H54 (cell line): ENCODE measurements at regions not wholly inside any gene's neighbourhood (a gene's known extent, or its start where the extent isn't known, plus 50 kb on each side); places are given as distances from the start of the nearest gene placed in this dataset.
"Not testable (repeated sequence)": the region's sequence is repeated elsewhere in the genome, so short reads cannot be mapped to it uniquely, and the experiment has no call there.

Experiments used
- DNase-seq: peaks from one replicate; pipeline ENCODE4 v3.0.0; 2011; ENCODE audit warnings: low spot score, mixed read lengths; ENCODE audit not compliant: insufficient read length
- FAIRE-seq: peaks from 3 replicates; lab custom pipeline; 2011; peaks lifted over from hg19 to GRCh38; lab: Jason Lieb, UNC
- POLR2A ChIP-seq: IDR thresholded peaks from 2 replicates; pipeline ENCODE4 v1.6.1; 2011; ENCODE audit warnings: low read depth, mild to moderate bottlenecking, low read length

DNA sequence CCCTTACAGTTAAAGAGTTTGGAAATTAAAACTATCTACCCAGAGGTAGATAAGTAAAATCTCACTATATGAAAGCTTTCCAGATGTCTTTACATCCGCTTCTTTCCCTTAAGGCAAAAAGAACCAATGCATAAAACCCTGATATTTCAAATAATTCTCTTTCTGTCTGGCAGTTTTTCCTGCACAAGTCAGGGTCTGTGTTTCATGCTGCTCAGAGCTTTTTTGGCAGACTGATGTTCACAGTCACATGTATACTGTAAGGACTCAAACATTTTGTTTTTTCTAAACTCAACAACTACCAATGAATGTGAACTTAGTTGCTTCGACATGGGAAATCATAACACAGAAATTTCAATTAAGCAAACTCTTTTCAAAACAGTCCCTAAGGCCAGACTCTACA lies 988.4 kb downstream of the EPHA3 start:
- FAIRE-seq (no peak), DNase-seq (no peak)
- no peak for TF ChIP-seq POLR2A

DNA sequence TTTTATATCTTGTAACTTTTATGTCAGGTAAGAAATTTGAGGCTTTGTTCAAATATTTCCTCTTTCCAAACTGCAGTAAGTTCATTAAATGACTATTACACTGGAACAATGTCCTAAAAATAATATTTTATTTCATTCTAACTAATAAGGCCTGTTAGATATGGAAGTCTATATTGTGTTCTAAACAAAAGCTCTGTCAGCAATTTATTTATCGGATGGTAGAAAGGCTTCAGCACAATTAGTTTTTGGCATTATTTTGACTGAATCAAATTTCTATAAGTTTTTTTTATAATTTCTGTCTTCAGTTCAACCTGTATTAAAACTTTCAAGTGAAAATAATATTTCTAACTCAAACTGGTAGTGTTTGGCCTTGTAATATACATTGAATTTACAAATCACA lies 992.1 kb downstream of the EPHA3 start:
- DNase-seq = no peak
- no peak for FAIRE-seq
- TF ChIP-seq POLR2A = no peak

DNA sequence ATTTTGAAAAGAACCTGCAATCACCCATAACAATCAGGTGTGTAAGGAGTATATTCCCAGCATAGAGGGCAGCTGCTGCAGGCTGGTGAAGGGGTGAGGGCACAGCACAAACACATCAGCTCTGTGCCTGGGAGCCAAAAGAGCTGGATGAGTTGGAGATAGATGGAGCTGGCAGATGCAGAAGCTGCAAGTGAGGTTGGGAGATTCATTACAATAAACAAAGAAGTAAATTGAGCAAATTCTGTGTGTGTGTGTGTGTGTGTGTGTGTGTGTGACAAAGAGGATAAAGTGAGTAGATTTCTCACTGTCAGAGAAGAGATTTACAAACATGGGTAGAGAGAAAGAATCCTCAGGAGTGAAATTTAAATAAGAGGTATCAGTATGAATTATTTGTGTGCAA lies 994.7 kb downstream of the EPHA3 start:
- TF ChIP-seq POLR2A = no peak

DNA sequence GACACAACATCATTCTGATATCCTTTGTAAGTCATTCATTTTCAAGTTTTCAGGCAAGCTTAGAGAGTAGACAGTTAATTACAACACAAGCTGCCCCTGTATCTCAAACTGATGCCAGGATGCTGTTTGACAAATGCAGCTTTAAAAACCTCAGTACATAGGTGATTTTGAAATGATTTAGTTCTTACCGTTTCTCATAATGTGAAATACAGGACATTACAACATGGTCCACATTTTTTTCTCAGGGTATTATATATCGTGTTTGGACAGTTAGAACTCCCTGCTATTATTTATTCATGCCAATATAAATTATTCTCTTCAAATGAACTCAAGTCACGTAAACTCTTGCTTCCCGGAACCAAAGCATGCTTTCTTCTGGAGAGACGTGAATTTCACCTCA lies 1013.9 kb downstream of the EPHA3 start:
- TF ChIP-seq POLR2A = no peak

More for the DNA sequence above, 994.7 kb downstream of the EPHA3 start:
- DNase-seq (no peak), FAIRE-seq (no peak)

DNA sequence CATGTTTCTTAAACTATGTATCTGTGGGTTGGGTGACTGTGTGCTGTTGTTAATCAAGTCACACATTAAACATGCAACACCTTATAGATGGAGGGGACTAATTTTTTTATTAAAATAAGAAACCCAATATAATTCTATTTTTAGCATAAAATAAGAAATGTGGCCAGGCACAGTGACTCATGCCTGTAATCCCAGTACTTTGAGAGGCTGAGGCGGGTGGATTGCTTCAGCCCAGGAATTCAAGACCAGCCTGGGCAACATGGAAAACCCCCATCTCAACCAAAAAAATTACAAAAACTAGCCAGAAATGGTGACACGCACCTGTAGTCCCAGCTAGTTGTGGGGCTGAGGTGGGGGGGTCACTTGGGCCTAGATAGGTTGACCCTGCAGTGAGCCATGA lies 1021.0 kb downstream of the EPHA3 start:
- no peak for TF ChIP-seq POLR2A
- FAIRE-seq (no peak), DNase-seq (no peak)

More for the DNA sequence above, 1013.9 kb downstream of the EPHA3 start:
- FAIRE-seq = no peak
- DNase-seq = no peak

DNA sequence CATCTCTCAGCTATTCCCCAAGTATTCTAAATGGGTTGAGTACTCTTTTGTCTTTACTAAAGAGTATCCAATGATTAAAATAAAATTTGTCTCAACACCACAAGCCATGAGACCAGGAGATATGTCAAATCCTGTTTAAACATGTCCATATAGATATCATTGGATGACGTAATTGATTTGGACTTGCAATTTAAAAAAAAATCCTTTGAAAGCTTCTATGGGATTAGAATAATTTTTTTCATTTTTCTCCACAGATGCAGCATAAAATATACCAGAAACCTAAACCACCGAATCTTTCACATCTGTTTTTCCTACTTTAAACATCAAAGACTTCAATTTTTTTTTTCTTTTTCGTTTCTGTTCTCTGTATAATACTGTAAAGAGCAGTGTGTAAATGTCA lies 1022.3 kb downstream of the EPHA3 start:
- FAIRE-seq = no peak
- no peak for TF ChIP-seq POLR2A

DNA sequence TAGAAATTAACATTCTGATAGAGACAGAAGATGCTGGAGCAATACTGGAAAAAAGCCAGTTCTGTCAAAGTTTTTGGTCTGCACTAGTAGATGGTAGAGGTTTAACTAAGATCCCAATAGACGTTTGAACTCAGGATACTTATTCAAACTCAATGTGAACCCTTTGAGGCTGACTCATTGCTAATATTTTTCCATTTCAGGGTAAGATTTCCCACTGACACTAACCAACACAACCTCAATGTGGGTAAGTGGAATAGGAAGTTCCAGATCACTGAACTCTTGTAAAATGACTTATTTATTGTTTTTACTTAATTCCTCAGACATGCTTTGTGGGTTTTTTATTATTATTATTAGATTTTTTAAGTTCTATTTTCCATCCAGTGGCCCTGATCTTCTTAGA lies 1024.8 kb downstream of the EPHA3 start:
- DNase-seq (no peak), FAIRE-seq (no peak)

More for the DNA sequence above, 1022.3 kb downstream of the EPHA3 start:
- no peak for DNase-seq

DNA sequence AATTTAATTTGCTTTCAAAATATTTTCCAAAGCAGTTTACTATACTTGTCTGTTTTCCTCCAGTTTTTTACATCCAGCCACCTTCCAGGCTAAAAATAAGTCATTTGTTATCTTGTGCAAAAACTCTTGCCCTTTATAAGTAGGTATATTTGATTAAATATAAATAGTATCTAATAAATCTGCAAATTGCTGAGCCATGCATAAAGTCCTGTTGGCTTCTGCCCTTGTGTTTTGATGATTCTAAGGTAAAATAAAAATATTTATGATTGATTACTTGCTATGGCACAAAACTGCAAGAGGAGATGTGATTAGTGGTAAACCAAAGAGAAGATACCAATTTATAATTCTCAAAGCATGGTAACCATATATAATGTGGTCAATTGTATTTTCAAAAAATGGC lies 1026.7 kb downstream of the EPHA3 start:
- FAIRE-seq (no peak), DNase-seq (no peak)
- TF ChIP-seq POLR2A = no peak

More for the DNA sequence above, 1024.8 kb downstream of the EPHA3 start:
- TF ChIP-seq POLR2A = no peak

DNA sequence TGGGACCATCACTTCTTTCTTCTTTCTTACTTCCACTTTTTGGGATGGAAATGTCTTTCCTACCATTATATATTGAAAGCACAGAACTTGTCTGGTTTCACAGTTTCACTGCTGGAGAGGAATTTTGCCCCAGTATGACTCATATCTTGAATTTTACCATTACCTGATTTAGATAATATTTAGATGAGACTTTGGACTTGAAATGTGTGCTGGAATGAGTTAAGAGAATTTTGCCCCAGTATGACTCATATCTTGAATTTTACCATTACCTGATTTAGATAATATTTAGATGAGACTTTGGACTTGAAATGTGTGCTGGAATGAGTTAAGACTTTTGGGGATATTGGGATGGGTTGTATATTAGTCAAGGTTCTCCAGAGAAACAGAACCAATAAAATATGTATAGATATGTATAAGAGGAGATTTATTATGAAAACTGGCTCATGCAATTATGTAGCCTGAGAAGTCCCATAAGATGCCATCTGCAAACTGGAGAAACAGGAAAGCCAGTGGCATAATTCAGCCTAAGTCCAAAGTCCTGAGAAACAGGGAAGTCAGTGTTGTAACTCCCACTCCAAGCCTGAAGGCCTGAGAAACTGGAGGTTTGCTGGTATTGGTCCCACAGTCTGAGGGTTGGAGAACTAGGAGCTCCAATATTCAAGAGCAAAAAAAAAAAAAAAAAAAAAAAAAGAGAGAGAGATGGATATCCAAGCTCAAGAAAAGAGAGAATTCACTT lies 1029.2 kb downstream of the EPHA3 start:
- TF ChIP-seq POLR2A = no peak
- FAIRE-seq (no peak), DNase-seq (no peak)

DNA sequence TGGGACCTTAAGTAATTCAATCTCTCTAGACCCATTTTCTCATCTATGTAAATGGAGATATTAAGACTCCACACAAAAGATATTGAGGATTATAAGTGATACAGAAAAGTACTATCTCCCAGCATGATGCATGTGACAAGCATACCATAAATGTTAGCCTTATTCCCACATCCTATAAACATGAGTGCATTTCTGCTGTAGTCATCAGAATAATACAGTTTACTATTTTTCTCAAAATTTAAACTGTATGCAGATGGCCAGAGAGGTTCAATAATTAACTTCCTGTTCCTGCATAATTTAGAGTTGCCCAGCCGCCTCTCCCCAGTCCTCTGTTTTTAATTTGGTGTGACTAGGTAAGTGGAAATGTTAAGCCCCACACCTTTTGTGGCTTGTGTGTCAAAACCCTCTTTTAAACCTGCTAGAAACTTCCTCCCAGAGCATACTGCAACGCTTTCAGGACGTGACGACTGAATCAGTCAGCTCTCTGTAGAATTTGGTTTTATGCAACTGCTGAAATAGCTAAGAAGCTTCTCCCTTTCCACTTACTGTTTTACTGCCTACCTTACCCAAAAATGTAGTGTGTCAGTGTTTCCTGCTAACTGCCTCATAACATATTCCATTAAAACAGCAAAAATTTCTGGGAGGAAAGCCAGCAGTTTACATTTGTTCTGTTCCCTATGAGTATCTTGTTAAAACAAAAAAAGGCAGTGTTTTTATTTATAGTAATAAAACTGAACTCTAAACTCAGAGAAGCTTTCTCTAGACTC lies 1037.9 kb downstream of the EPHA3 start:
- DNase-seq = no peak
- FAIRE-seq = no peak
- no peak for TF ChIP-seq POLR2A

DNA sequence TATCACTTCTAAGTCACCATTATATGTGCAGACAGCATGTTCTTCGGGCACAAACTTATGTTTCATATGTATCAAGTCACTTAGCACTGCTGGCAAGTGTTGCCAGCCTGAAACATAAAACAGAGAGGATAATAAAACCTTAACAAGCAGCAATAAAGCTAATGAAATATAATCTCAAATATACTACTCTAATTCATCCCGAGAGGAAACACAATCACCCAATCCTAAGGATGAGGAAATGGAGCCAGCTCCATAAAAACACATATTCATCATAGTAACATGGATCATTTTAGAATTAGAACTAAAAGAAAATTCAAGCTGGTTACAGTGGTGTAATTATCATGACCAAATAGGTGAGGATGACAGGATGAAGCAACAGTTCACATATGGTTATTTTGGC lies 1072.7 kb downstream of the EPHA3 start:
- TF ChIP-seq POLR2A = no peak
- DNase-seq (no peak), FAIRE-seq (no peak)

DNA sequence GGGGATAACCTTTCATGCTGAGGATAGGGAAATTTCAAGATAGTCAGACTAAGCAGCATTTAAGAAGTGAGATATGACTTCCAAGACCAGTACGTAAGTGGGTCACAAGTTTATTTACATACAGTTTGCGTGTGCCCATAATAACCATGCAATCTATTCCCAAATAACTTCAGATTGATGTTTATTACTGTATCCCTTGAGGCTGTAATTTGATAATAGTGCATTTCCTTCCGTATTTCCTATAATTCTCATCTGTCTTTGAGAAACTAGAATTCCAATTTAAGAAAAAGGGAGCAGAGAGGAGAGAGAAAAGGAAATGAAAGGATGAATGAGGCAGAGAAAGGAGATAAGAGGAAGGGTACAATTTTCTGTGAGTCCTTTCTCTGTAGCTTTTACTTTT lies 1073.1 kb downstream of the EPHA3 start:
- TF ChIP-seq POLR2A = no peak
- no peak for FAIRE-seq
- DNase-seq = no peak

DNA sequence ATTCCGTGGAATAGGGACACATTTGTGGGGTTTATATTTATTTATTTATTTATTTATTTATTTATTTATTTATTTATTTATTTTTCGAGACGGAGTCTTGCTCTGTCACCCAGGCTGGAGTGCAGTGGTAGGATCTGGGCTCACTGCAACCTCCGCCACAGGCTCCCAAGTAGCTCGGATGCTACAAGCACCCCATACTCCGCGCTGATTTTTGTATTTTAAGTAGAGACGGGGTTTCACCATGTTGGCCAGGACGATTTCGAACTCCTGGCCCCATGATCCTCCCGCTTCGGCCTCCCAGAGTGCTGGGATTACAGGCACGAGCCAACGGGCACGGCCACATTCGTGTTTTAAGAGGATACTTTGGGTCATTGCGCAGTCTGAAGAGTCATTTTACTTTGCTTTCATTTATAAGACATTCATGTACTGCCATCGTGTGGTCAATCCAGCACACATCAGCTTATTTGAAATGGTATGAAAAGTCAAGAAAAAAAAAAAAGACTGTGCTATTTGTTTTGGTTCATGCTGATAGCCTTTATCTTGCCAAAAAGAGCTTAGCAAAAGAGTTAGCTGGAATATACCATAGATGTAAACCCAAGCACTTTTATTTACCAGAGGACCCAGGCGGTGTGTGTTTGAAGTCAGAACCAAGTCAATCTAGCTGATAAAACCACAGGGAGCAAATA lies 1075.0 kb downstream of the EPHA3 start:
- peak; percentile 98 for FAIRE-seq
- DNase-seq = not testable (repeated sequence)

DNA sequence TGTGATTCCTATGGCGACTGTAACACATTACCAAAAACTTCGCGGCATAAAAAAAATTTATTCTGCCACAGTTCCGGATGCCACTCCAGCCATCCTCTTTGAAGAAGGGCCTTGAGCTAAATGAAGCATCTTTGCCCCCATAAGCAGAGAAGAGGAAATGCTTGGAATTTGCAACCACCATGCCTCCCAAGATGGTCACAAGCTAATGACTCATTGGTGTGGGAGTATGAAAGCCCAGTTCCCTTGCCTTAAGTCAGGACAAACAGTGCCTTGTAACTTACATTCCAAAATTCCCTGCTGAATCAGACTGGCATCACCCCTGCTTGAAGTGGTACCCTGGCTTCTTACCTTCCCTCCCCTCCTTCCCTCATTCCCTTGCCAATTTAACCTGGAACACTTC lies 1077.4 kb downstream of the EPHA3 start:
- no peak for TF ChIP-seq POLR2A
- peak; percentile 96 for FAIRE-seq
- DNase-seq = no peak

DNA sequence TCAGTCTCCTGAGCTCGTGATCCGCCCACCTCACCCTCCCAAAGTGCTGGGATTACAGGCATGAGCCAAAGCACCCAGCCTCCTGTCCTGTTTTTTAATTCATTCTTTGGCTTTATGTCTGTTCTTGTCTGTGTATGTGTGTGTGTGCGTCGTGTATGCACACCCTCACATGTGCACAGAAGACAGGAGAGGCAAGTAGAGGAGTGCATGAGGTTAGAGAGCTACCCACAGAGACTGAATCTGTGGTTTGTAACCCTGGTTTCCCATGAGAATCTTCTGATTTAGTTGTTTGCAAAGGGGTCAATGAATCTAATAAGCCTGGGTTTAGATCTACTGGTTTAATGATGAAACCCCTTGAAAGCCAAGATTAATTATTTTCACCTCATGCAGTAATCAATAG lies 1090.0 kb downstream of the EPHA3 start:
- DNase-seq, FAIRE-seq: not testable (repeated sequence)

DNA sequence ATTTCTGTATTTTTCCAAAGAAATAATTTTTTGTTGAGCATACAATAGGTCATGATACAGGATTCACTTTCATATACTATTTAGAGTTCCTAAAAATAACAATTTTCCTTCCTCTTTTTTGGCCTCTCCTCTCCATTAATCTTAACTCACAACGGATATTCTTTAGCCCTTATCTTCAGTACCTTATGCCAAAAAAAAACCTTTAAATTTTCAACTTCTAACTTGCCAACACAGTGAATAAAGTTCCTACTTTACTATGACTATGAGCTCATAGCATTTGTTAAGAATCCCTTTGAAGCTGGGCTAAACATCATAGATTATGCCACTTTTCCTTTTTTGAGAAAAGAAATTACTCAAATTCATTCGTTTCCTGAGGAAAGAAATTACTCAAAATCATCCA lies 1095.5 kb downstream of the EPHA3 start:
- DNase-seq, FAIRE-seq: not testable (repeated sequence)

DNA sequence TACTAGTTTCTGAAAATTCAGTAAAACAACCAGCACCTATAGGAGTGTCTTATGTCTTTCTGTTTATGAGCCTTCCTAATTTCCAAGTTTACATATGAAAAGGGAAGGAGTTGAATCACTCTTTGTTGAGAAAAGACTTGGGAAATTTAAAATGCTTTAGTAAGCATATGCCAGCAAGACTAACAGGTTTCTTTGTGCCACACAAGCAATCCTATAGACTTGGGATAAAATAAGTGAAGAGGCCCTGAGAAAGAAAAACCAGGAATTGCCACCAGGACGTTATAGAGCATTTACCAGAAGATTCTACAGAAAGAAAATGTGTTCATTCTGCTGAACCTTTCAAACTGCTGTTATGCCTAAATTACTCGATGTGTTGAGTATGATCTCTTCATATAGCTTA lies 1099.1 kb downstream of the EPHA3 start:
- FAIRE-seq, DNase-seq: not testable (repeated sequence)

DNA sequence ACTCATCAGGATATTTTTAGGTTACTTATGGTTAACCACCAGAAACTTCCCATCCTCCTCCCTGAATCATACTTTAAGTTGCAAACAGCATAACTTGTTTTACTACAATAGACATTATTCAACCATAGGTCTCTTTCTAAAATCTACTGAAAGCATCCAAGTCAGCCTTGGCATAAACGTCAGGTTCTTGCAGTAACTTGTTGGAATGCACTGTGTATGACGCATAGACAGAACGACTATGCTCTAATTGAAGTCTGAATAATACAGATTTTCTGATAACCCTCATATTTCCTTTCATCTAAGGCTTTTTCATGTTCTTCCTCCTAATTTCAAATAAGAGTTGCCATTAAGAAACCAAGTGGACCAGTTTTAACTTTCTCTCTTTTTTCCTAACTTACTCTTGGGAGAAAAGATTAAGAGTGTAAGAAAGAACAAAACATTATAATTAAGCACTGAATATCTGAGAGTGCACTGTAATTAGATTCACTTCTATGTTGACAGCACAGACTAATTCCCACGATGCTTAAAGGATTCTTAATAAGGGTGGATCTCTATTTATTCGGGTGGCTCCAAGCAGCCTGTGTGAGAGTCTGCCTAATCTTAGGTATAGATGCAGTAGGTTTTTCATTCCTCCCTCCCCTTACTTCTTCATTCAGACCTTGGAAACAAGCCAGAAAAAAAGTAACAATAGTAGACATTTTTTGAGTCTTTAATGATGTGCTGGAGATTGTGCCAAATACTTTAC lies 1100.1 kb downstream of the EPHA3 start:
- FAIRE-seq = peak; percentile 11
- not testable (repeated sequence) for DNase-seq
